ENCODE measurements at regions not wholly inside any gene's neighbourhood (a gene's known extent, or its start where the extent isn't known, plus 50 kb on each side); places are given as distances from the start of the nearest gene placed in this dataset.

- ChIA-PET CTCF (interaction anchor here (1.0 to 2.5 kb wide), 4 partner anchors 11 to 87 kb away, joined by 3 to 7 read pairs (median 3); no protein-coding TSS in a partner anchor), POLR2A (no interaction called here)
- no peak for TF ChIP-seq CTCF (IDR thresholded peaks at IDR 0.05; ENCODE audit: control extremely low read depth, extremely low read depth, low read depth, missing control alignments)
- no peak for DNase-seq (ENCODE audit: extremely low spot score)
Measured at GRCh38 chr9:19510907-19511306, 102.1 kb downstream of the ACER2 start.

All from GM10248 (cell line).